HL-60 (cell line): ENCODE measurements at regions not wholly inside any gene's neighbourhood (a gene's known extent, or its start where the extent isn't known, plus 50 kb on each side); places are given as distances from the start of the nearest gene placed in this dataset.

Experiments used
- POLR2AphosphoS5 ChIP-seq: IDR thresholded peaks from 2 replicates; pipeline ENCODE4 v1.6.1; 2012; ENCODE audit warnings: low read depth
- TF ChIP-seq, protein P1 (sequence below): IDR thresholded peaks from one replicate; pipeline ENCODE4 v1.5.1; 2011; ENCODE audit warnings: low read length, control low read depth, inconsistent platforms; ENCODE audit not compliant: insufficient read depth
- TF ChIP-seq, protein P2 (sequence below): IDR thresholded peaks from 2 replicates; pipeline ENCODE4 v1.6.1; 2012; ENCODE audit warnings: low read depth; ENCODE audit not compliant: insufficient replicate concordance

DNA sequence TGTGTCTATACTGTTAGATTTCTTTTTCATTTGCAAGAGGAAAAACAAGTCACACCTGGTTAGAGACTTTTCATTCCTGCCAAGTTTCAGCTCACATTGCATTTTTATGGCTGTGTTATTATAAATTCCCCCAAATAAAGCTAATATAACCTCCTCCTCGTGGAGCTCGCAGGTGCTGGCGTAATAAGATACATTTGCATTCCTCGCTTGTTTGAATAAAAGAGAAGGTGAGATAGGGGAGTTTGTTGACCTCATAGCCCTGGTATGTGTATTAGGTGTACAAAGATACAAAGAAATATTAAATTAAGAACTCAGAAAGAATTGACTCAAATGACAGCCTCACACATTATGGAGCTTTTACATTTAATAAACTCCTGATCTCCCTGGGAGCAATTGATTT lies 257.7 kb upstream of the SP8 start:
- TF ChIP-seq, protein P1, sequence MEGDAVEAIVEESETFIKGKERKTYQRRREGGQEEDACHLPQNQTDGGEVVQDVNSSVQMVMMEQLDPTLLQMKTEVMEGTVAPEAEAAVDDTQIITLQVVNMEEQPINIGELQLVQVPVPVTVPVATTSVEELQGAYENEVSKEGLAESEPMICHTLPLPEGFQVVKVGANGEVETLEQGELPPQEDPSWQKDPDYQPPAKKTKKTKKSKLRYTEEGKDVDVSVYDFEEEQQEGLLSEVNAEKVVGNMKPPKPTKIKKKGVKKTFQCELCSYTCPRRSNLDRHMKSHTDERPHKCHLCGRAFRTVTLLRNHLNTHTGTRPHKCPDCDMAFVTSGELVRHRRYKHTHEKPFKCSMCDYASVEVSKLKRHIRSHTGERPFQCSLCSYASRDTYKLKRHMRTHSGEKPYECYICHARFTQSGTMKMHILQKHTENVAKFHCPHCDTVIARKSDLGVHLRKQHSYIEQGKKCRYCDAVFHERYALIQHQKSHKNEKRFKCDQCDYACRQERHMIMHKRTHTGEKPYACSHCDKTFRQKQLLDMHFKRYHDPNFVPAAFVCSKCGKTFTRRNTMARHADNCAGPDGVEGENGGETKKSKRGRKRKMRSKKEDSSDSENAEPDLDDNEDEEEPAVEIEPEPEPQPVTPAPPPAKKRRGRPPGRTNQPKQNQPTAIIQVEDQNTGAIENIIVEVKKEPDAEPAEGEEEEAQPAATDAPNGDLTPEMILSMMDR: no peak
- TF ChIP-seq POLR2AphosphoS5: no peak
- TF ChIP-seq, protein P2, sequence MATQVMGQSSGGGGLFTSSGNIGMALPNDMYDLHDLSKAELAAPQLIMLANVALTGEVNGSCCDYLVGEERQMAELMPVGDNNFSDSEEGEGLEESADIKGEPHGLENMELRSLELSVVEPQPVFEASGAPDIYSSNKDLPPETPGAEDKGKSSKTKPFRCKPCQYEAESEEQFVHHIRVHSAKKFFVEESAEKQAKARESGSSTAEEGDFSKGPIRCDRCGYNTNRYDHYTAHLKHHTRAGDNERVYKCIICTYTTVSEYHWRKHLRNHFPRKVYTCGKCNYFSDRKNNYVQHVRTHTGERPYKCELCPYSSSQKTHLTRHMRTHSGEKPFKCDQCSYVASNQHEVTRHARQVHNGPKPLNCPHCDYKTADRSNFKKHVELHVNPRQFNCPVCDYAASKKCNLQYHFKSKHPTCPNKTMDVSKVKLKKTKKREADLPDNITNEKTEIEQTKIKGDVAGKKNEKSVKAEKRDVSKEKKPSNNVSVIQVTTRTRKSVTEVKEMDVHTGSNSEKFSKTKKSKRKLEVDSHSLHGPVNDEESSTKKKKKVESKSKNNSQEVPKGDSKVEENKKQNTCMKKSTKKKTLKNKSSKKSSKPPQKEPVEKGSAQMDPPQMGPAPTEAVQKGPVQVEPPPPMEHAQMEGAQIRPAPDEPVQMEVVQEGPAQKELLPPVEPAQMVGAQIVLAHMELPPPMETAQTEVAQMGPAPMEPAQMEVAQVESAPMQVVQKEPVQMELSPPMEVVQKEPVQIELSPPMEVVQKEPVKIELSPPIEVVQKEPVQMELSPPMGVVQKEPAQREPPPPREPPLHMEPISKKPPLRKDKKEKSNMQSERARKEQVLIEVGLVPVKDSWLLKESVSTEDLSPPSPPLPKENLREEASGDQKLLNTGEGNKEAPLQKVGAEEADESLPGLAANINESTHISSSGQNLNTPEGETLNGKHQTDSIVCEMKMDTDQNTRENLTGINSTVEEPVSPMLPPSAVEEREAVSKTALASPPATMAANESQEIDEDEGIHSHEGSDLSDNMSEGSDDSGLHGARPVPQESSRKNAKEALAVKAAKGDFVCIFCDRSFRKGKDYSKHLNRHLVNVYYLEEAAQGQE: no peak
